Activated T-cell treated with anti-CD3 and anti-CD28 coated beads, Interleukin-2, amount 50 U/mL, for 24 hours (primary cell): ENCODE measurements at regions not wholly inside any gene's neighbourhood (a gene's known extent, or its start where the extent isn't known, plus 50 kb on each side); places are given as distances from the start of the nearest gene placed in this dataset.
"Not testable (repeated sequence)": the region's sequence is repeated elsewhere in the genome, so short reads cannot be mapped to it uniquely, and the experiment has no call there.

ENCODE experiments used
- DNase-seq: peaks from one replicate; pipeline ENCODE4 v3.0.0-alpha.2; 2020
- H3K27ac Mint-ChIP-seq: 2 replicates; pipeline ENCODE4 v1.8.0; 2020; ENCODE audit warnings: mild to moderate bottlenecking, mixed read lengths
- H3K27me3 Mint-ChIP-seq: 2 replicates; pipeline ENCODE4 v1.8.0; 2020; ENCODE audit warnings: mixed read lengths
- H3K36me3 Mint-ChIP-seq: 2 replicates; pipeline ENCODE4 v1.8.0; 2020; ENCODE audit warnings: low read depth, mixed read lengths
- H3K4me1 Mint-ChIP-seq: 2 replicates; pipeline ENCODE4 v1.8.0; 2020; ENCODE audit warnings: low read depth, mixed read lengths
- H3K4me3 Mint-ChIP-seq: 2 replicates; pipeline ENCODE4 v1.8.0; 2020; ENCODE audit warnings: mild to moderate bottlenecking, moderate library complexity, mixed read lengths
- H3K9me3 Mint-ChIP-seq: 2 replicates; pipeline ENCODE4 v1.8.0; 2020; ENCODE audit warnings: mixed read lengths

- no peak for DNase-seq
- Mint-ChIP-seq H3K4me3 (no peak overlapping the region), H3K36me3 (no peaks in the 10 kb centered on the region), H3K27me3 (no peaks in the 10 kb centered on the region), H3K4me1 (peaks cover 5% of the 10 kb centered on the region), H3K27ac (no peak overlapping the region), H3K9me3 (no peaks in the 10 kb centered on the region)
Measured at GRCh38 chr17:16888413-16889087, 83.4 kb downstream of the TNFRSF13B start.

- Mint-ChIP-seq H3K36me3 (no peaks in the 10 kb centered on the region), H3K27me3 (no peaks in the 10 kb centered on the region), H3K9me3 (no peaks in the 10 kb centered on the region), H3K27ac (no peak overlapping the region), H3K4me1 (peaks cover 5% of the 10 kb centered on the region), H3K4me3 (no peak overlapping the region)
- no peak for DNase-seq
Measured at GRCh38 chr17:16887523-16888095, 84.3 kb downstream of the TNFRSF13B start.

DNA sequence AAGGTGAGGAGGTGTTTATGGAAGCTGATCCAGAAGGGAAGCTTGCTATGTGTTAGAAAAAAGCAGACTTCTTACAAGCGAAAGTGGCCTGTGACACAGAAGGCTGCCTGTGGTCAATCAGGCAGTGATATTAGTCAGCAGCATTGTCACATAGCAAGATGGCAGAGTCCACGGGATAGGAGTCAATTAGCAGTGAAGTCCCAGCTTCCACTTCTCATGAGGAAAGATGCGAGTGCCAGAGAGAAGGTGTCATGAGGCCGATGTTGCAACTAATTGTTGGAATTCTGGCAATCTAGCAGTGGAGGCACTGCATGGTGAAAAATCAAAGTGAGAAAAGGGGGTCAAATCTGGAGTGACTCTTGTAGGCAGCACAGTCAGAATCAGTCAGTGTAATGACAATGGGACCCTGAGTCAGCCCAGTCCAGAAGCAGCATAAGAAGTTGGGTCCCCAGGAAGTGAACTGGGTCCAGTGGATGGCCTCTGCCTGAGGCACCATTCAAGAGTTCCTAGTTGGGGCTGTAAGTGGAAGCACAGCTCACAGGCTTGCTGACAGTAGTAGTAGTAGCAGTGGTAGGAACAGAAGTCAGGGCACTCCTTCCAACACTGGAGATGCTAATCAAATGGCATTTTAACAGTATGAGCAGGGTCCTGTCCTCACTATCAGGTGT lies 85.1 kb downstream of the TNFRSF13B start:
- H3K36me3 Mint-ChIP-seq: no peaks in the 10 kb centered on the region
- H3K4me3 Mint-ChIP-seq: no peak overlapping the region
- H3K27ac Mint-ChIP-seq: no peak overlapping the region
- H3K9me3 Mint-ChIP-seq: no peaks in the 10 kb centered on the region
- DNase-seq: no peak
- no peaks in the 10 kb centered on the region for H3K27me3 Mint-ChIP-seq
- H3K4me1 Mint-ChIP-seq: peaks cover 5% of the 10 kb centered on the region

DNA sequence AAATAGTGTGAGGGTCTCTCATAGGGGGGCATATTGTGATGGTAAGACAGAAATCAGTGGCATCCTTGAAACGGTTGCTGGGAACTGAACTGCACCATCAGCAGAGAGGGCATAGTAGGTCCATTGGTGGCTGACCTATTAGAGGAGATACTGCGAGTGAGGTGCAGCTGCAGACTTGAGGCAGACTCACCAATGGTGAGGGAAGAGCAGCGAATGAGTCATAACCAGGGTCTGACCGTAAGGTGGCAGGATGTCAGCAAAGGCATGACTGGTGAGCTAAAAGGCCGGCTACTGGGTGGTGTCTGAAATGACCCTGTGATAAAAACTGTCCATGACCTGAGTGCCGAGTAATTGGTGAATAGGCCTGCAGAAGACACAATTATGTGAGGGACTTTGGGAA lies 86.7 kb downstream of the TNFRSF13B start:
- not testable (repeated sequence) for H3K27ac Mint-ChIP-seq, H3K36me3 Mint-ChIP-seq, H3K27me3 Mint-ChIP-seq, H3K9me3 Mint-ChIP-seq, H3K4me1 Mint-ChIP-seq, DNase-seq, H3K4me3 Mint-ChIP-seq

- not testable (repeated sequence) for H3K4me1 Mint-ChIP-seq, H3K9me3 Mint-ChIP-seq, H3K4me3 Mint-ChIP-seq, H3K36me3 Mint-ChIP-seq, H3K27ac Mint-ChIP-seq, DNase-seq, H3K27me3 Mint-ChIP-seq
Measured at GRCh38 chr17:16882926-16883265, 89.0 kb downstream of the TNFRSF13B start.

GRCh38 chr17:16882243-16882925 lies 89.5 kb downstream of the TNFRSF13B start:
- Mint-ChIP-seq H3K27ac (no peak overlapping the region), H3K9me3 (no peaks in the 10 kb centered on the region), H3K36me3 (no peaks in the 10 kb centered on the region), H3K4me3 (no peak overlapping the region), H3K4me1 (peaks cover 5% of the 10 kb centered on the region), H3K27me3 (no peaks in the 10 kb centered on the region)
- DNase-seq: no peak

- H3K4me1 Mint-ChIP-seq: peaks cover 2% of the 10 kb centered on the region
- no peak for DNase-seq
- no peak overlapping the region for H3K4me3 Mint-ChIP-seq
- no peaks in the 10 kb centered on the region for H3K9me3 Mint-ChIP-seq
- no peaks in the 10 kb centered on the region for H3K36me3 Mint-ChIP-seq
- H3K27ac Mint-ChIP-seq: no peak overlapping the region
- H3K27me3 Mint-ChIP-seq: no peaks in the 10 kb centered on the region
Measured at GRCh38 chr17:16881239-16881924, 90.5 kb downstream of the TNFRSF13B start.

DNA sequence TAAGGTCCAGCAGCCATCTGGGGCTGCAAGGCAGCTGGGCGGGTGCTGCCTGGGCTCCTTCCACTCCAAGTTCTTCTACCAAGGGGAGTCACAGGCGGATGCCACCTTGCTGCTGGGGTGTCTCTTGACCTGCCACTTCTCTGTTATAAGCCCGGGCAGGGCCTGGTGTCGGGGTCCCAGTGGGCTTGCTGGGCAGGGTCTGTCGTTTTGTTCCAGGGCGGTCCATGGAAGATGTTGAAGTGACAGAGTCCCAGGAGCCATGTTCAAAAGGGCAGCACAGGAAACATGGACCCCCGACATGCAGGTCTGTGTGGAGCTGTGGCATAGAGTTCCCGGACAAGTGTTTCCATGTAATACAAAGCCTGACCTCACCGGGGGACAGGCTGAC lies 91.1 kb downstream of the TNFRSF13B start:
- H3K4me3 Mint-ChIP-seq: no peak overlapping the region
- H3K36me3 Mint-ChIP-seq: no peaks in the 10 kb centered on the region
- H3K27me3 Mint-ChIP-seq: no peaks in the 10 kb centered on the region
- no peaks in the 10 kb centered on the region for H3K9me3 Mint-ChIP-seq
- no peak overlapping the region for H3K27ac Mint-ChIP-seq
- H3K4me1 Mint-ChIP-seq: no peaks in the 10 kb centered on the region
- DNase-seq: no peak

DNA sequence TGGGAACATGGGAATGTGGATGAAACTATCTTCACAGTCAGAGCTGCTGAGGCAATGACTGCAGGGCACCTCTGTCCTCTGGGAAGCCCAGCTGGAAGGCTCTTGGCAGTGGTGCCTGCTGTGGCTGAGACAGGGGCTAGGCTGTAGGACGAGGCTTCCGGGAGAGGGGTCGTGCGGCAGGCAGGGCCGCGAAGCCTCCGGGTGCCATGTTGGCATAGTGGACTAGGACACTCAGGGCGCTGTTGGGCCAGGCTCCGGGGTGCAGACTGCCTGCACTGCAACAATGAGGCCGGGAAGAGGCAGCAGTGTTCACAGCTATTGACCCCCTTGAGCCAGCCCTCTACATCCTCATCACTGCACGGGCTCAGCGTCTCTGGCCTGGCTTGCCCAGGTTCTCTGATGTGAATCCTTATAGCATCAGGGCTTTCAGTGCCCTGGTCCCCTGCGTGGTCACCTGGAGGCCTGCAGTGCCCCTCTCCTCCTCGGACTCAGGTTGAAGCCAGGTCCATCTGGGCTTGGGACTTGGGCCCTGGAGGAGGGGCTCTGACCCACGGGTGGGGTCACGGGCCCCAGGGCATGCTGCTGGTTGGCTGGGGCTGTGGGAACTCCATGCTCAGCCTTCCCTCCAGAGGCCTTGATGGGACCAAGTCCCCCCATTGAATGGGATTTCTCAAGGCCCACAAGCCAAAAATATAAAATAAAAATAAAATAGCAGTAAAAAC lies 91.6 kb downstream of the TNFRSF13B start:
- H3K27me3 Mint-ChIP-seq: no peaks in the 10 kb centered on the region
- H3K9me3 Mint-ChIP-seq: no peaks in the 10 kb centered on the region
- H3K27ac Mint-ChIP-seq: no peak overlapping the region
- no peak overlapping the region for H3K4me3 Mint-ChIP-seq
- H3K4me1 Mint-ChIP-seq: no peaks in the 10 kb centered on the region
- no peaks in the 10 kb centered on the region for H3K36me3 Mint-ChIP-seq
- DNase-seq: no peak

GRCh38 chr17:16879686-16880085 lies 92.2 kb downstream of the TNFRSF13B start:
- no peak for DNase-seq
- no peaks in the 10 kb centered on the region for H3K4me1 Mint-ChIP-seq

GRCh38 chr17:16878606-16879005 lies 93.3 kb downstream of the TNFRSF13B start:
- no peaks in the 10 kb centered on the region for H3K36me3 Mint-ChIP-seq
- H3K4me1 Mint-ChIP-seq: no peaks in the 10 kb centered on the region
- no peak overlapping the region for H3K4me3 Mint-ChIP-seq
- DNase-seq: no peak
- no peaks in the 10 kb centered on the region for H3K9me3 Mint-ChIP-seq
- no peak overlapping the region for H3K27ac Mint-ChIP-seq
- H3K27me3 Mint-ChIP-seq: no peaks in the 10 kb centered on the region

More at GRCh38 chr17:16879686-16880085, 92.2 kb downstream of the TNFRSF13B start:
- H3K36me3 Mint-ChIP-seq: no peaks in the 10 kb centered on the region
- no peaks in the 10 kb centered on the region for H3K9me3 Mint-ChIP-seq
- H3K4me3 Mint-ChIP-seq: no peak overlapping the region
- H3K27me3 Mint-ChIP-seq: no peaks in the 10 kb centered on the region
- no peak overlapping the region for H3K27ac Mint-ChIP-seq

DNA sequence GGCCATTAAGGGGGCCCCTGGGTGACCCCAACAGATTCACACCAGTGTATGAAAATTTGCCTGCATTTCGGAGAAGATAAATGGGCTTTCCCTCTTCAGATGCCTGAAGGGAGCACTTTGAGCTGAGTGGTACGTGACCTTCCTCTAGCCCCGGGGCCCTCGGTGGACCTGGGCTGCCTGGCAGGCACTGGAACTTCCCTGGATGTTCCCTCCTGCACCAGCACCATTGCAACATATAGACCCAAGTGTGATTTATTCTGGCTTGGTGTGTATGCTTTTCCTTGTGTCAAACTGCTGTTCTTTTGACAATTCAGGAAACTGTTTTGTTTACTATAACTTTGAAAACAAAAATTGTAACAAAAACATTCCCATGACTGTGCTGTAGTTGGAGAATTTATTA lies 93.8 kb downstream of the TNFRSF13B start:
- no peak overlapping the region for H3K27ac Mint-ChIP-seq
- H3K4me3 Mint-ChIP-seq: no peak overlapping the region
- H3K27me3 Mint-ChIP-seq: no peaks in the 10 kb centered on the region
- H3K36me3 Mint-ChIP-seq: no peaks in the 10 kb centered on the region
- H3K9me3 Mint-ChIP-seq: no peaks in the 10 kb centered on the region
- no peak for DNase-seq
- H3K4me1 Mint-ChIP-seq: no peaks in the 10 kb centered on the region

GRCh38 chr17:16877099-16877498 lies 94.8 kb downstream of the TNFRSF13B start:
- no peaks in the 10 kb centered on the region for H3K4me1 Mint-ChIP-seq
- H3K36me3 Mint-ChIP-seq: no peaks in the 10 kb centered on the region
- H3K27ac Mint-ChIP-seq: no peak overlapping the region
- DNase-seq: no peak
- no peaks in the 10 kb centered on the region for H3K27me3 Mint-ChIP-seq
- H3K9me3 Mint-ChIP-seq: no peaks in the 10 kb centered on the region
- no peak overlapping the region for H3K4me3 Mint-ChIP-seq

DNA sequence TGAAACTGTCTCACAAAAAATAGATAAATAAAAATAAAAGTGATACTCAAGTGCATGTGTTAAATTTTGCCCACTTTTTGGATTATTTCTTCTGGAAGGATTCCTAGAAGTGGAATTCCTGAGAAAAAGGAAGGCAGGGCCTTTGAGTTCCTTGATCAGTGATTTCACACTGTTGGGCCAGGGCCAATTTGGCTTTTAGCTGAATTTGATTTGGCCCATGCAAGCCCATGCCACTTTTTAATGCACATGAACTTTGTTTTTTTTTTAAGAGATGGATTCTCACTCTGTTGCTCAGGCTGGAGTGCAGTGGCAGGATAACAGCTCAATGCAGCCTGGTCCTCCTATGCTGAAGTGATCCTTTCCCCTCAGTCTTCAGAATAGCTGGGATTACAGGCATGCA lies 96.3 kb downstream of the TNFRSF13B start:
- Mint-ChIP-seq H3K4me3 (no peak overlapping the region), H3K27ac (no peak overlapping the region), H3K36me3 (no peaks in the 10 kb centered on the region), H3K9me3 (no peaks in the 10 kb centered on the region), H3K4me1 (no peaks in the 10 kb centered on the region), H3K27me3 (no peaks in the 10 kb centered on the region)
- no peak for DNase-seq
